Central memory CD8-positive, alpha-beta T cell (primary cell): ENCODE measurements at regions not wholly inside any gene's neighbourhood (a gene's known extent, or its start where the extent isn't known, plus 50 kb on each side); places are given as distances from the start of the nearest gene placed in this dataset.

Source experiments
- ATAC-seq: fragments of 150-1000 bp; cut with Tn5 transposase; replicated peaks from 2 replicates; pipeline ENCODE4 v1.10.0; 2022; ENCODE audit warnings: mild to moderate bottlenecking, moderate FRiP score, moderate number of reproducible peaks; ENCODE audit not compliant: poor library complexity, severe bottlenecking; ENCODE audit errors: extremely low read depth
- DNase-seq, 2 donors: peaks; one replicate each; pipeline ENCODE4 v3.0.0; 2021; ENCODE audit warnings: low spot score in 2 of 2
- H3K27ac Mint-ChIP-seq: one replicate; pipeline ENCODE4 v1.8.0; 2022; ENCODE audit warnings: low read depth, mild to moderate bottlenecking, moderate library complexity, mixed read lengths
- H3K27me3 Mint-ChIP-seq: one replicate; pipeline ENCODE4 v1.8.0; 2022; ENCODE audit warnings: mixed read lengths
- H3K36me3 Mint-ChIP-seq: one replicate; pipeline ENCODE4 v1.8.0; 2022; ENCODE audit warnings: mild to moderate bottlenecking, moderate library complexity, mixed read lengths; ENCODE audit not compliant: insufficient read depth
- H3K4me1 Mint-ChIP-seq: one replicate; pipeline ENCODE4 v1.8.0; 2022; ENCODE audit warnings: mixed read lengths
- H3K4me3 Mint-ChIP-seq: one replicate; pipeline ENCODE4 v1.8.0; 2022; ENCODE audit warnings: mild to moderate bottlenecking, moderate library complexity, mixed read lengths
- H3K9me3 Mint-ChIP-seq: one replicate; pipeline ENCODE4 v1.8.0; 2022; ENCODE audit warnings: mixed read lengths

GRCh38 chr9:89871871-89872331 lies 267.1 kb downstream of the GADD45G start:
- no peak overlapping the region for H3K4me3 Mint-ChIP-seq
- no peaks in the 10 kb centered on the region for H3K36me3 Mint-ChIP-seq
- H3K27me3 Mint-ChIP-seq, result no peaks in the 10 kb centered on the region
- no peaks in the 10 kb centered on the region for H3K9me3 Mint-ChIP-seq
- no peaks in the 10 kb centered on the region for H3K4me1 Mint-ChIP-seq
- no peak for DNase-seq
- no peak for ATAC-seq
- H3K27ac Mint-ChIP-seq, result no peak overlapping the region

GRCh38 chr9:89872426-89872912 lies 267.7 kb downstream of the GADD45G start:
- H3K27me3 Mint-ChIP-seq, result no peaks in the 10 kb centered on the region
- ATAC-seq (no peak), DNase-seq (no peak)
- no peaks in the 10 kb centered on the region for H3K36me3 Mint-ChIP-seq
- no peak overlapping the region for H3K4me3 Mint-ChIP-seq
- no peak overlapping the region for H3K27ac Mint-ChIP-seq
- no peaks in the 10 kb centered on the region for H3K9me3 Mint-ChIP-seq
- H3K4me1 Mint-ChIP-seq, result no peaks in the 10 kb centered on the region

- ATAC-seq (no peak), DNase-seq (no peak)
- Mint-ChIP-seq H3K36me3 (no peaks in the 10 kb centered on the region), H3K4me1 (no peaks in the 10 kb centered on the region), H3K9me3 (no peaks in the 10 kb centered on the region), H3K27me3 (no peaks in the 10 kb centered on the region), H3K4me3 (no peak overlapping the region), H3K27ac (no peak overlapping the region)
These were observed 268.3 kb downstream of the GADD45G start for GRCh38 chr9:89872913-89873707.

- no peaks in the 10 kb centered on the region for H3K27me3 Mint-ChIP-seq
- H3K4me3 Mint-ChIP-seq, result no peak overlapping the region
- no peaks in the 10 kb centered on the region for H3K4me1 Mint-ChIP-seq
- ATAC-seq (no peak), DNase-seq (no peak)
- H3K36me3 Mint-ChIP-seq, result no peaks in the 10 kb centered on the region
- H3K9me3 Mint-ChIP-seq, result no peaks in the 10 kb centered on the region
- no peak overlapping the region for H3K27ac Mint-ChIP-seq
These were observed 269.0 kb downstream of the GADD45G start for GRCh38 chr9:89873801-89874200.

- Mint-ChIP-seq H3K9me3 (no peaks in the 10 kb centered on the region), H3K4me1 (no peaks in the 10 kb centered on the region), H3K27me3 (no peaks in the 10 kb centered on the region), H3K4me3 (no peak overlapping the region), H3K36me3 (no peaks in the 10 kb centered on the region), H3K27ac (no peak overlapping the region)
- no peak for ATAC-seq
- no peak for DNase-seq
These were observed 269.8 kb downstream of the GADD45G start for GRCh38 chr9:89874351-89875321.

- Mint-ChIP-seq H3K4me1 (no peaks in the 10 kb centered on the region), H3K36me3 (no peaks in the 10 kb centered on the region), H3K27me3 (no peaks in the 10 kb centered on the region), H3K27ac (no peak overlapping the region), H3K4me3 (no peak overlapping the region), H3K9me3 (no peaks in the 10 kb centered on the region)
- ATAC-seq (no peak), DNase-seq (no peak)
These were observed 272.5 kb downstream of the GADD45G start for GRCh38 chr9:89877051-89878002.

GRCh38 chr9:89878003-89878411 lies 273.2 kb downstream of the GADD45G start:
- Mint-ChIP-seq H3K4me3 (no peak overlapping the region), H3K36me3 (no peaks in the 10 kb centered on the region), H3K27me3 (no peaks in the 10 kb centered on the region), H3K9me3 (no peaks in the 10 kb centered on the region), H3K4me1 (no peaks in the 10 kb centered on the region), H3K27ac (no peak overlapping the region)
- no peak for DNase-seq
- ATAC-seq, result no peak

- Mint-ChIP-seq H3K4me3 (no peak overlapping the region), H3K9me3 (no peaks in the 10 kb centered on the region), H3K27me3 (no peaks in the 10 kb centered on the region), H3K36me3 (no peaks in the 10 kb centered on the region), H3K4me1 (no peaks in the 10 kb centered on the region), H3K27ac (no peak overlapping the region)
- ATAC-seq (no peak), DNase-seq (no peak)
These were observed 273.9 kb downstream of the GADD45G start for GRCh38 chr9:89878687-89879086.

GRCh38 chr9:89879276-89879675 lies 274.5 kb downstream of the GADD45G start:
- Mint-ChIP-seq H3K9me3 (no peaks in the 10 kb centered on the region), H3K4me3 (no peak overlapping the region), H3K36me3 (no peaks in the 10 kb centered on the region), H3K4me1 (no peaks in the 10 kb centered on the region), H3K27me3 (no peaks in the 10 kb centered on the region), H3K27ac (no peak overlapping the region)
- DNase-seq (no peak), ATAC-seq (no peak)

GRCh38 chr9:89879701-89880100 lies 274.9 kb downstream of the GADD45G start:
- Mint-ChIP-seq H3K36me3 (no peaks in the 10 kb centered on the region), H3K9me3 (no peaks in the 10 kb centered on the region), H3K27me3 (no peaks in the 10 kb centered on the region), H3K4me3 (no peak overlapping the region), H3K4me1 (no peaks in the 10 kb centered on the region), H3K27ac (no peak overlapping the region)
- ATAC-seq (no peak), DNase-seq (no peak)

GRCh38 chr9:89880161-89880560 lies 275.3 kb downstream of the GADD45G start:
- H3K9me3 Mint-ChIP-seq, result no peaks in the 10 kb centered on the region
- no peak for ATAC-seq
- no peaks in the 10 kb centered on the region for H3K4me1 Mint-ChIP-seq
- peak in 1 of 2 donors; percentile 9 for DNase-seq
- H3K27me3 Mint-ChIP-seq, result no peaks in the 10 kb centered on the region
- H3K4me3 Mint-ChIP-seq, result no peak overlapping the region
- H3K27ac Mint-ChIP-seq, result no peak overlapping the region
- no peaks in the 10 kb centered on the region for H3K36me3 Mint-ChIP-seq

GRCh38 chr9:89880721-89881120 lies 275.9 kb downstream of the GADD45G start:
- no peak for ATAC-seq
- Mint-ChIP-seq H3K9me3 (no peaks in the 10 kb centered on the region), H3K27me3 (no peaks in the 10 kb centered on the region), H3K4me1 (no peaks in the 10 kb centered on the region), H3K36me3 (no peaks in the 10 kb centered on the region), H3K27ac (no peak overlapping the region), H3K4me3 (no peak overlapping the region)
- DNase-seq, result no peak
